ENCODE measurements at regions not wholly inside any gene's neighbourhood (a gene's known extent, or its start where the extent isn't known, plus 50 kb on each side); places are given as distances from the start of the nearest gene placed in this dataset.

DNA sequence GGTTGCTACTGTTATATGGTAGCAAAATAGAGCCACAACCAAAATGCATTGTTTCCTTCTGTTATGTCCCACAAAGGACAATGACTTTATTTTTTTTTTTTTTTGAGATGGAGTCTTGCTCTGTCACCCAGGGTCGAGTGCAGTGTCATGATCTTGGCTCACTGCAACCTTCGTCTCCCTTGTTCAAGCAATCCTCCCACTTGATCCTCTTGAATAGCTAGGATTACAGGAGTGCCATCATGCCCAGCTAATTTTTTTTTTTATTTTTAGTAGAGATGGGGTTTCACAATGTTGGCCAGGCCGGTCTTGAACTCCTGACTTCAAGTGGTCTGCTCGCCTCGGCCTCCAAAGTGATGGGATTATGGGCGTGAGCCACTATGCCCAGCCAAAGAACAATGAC lies 527.7 kb upstream of the SGCD start (continued):
- TF ChIP-seq, protein P1, sequence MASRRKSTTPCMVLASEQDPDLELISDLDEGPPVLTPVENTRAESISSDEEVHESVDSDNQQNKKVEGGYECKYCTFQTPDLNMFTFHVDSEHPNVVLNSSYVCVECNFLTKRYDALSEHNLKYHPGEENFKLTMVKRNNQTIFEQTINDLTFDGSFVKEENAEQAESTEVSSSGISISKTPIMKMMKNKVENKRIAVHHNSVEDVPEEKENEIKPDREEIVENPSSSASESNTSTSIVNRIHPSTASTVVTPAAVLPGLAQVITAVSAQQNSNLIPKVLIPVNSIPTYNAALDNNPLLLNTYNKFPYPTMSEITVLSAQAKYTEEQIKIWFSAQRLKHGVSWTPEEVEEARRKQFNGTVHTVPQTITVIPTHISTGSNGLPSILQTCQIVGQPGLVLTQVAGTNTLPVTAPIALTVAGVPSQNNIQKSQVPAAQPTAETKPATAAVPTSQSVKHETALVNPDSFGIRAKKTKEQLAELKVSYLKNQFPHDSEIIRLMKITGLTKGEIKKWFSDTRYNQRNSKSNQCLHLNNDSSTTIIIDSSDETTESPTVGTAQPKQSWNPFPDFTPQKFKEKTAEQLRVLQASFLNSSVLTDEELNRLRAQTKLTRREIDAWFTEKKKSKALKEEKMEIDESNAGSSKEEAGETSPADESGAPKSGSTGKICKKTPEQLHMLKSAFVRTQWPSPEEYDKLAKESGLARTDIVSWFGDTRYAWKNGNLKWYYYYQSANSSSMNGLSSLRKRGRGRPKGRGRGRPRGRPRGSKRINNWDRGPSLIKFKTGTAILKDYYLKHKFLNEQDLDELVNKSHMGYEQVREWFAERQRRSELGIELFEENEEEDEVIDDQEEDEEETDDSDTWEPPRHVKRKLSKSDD (conservative IDR thresholded peaks at IDR 0.05; ENCODE audit: low read length) = no peak
- TF ChIP-seq, protein P2, sequence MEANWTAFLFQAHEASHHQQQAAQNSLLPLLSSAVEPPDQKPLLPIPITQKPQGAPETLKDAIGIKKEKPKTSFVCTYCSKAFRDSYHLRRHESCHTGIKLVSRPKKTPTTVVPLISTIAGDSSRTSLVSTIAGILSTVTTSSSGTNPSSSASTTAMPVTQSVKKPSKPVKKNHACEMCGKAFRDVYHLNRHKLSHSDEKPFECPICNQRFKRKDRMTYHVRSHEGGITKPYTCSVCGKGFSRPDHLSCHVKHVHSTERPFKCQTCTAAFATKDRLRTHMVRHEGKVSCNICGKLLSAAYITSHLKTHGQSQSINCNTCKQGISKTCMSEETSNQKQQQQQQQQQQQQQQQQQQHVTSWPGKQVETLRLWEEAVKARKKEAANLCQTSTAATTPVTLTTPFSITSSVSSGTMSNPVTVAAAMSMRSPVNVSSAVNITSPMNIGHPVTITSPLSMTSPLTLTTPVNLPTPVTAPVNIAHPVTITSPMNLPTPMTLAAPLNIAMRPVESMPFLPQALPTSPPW (CRISPR knock-in tag; IDR thresholded peaks at IDR 0.05) = no peak
- no peak for TF ChIP-seq SP2 (IDR thresholded peaks at IDR 0.05; ENCODE audit: extremely low read depth, low read depth, low read length, poor library complexity, severe bottlenecking)
- TF ChIP-seq, protein P3, sequence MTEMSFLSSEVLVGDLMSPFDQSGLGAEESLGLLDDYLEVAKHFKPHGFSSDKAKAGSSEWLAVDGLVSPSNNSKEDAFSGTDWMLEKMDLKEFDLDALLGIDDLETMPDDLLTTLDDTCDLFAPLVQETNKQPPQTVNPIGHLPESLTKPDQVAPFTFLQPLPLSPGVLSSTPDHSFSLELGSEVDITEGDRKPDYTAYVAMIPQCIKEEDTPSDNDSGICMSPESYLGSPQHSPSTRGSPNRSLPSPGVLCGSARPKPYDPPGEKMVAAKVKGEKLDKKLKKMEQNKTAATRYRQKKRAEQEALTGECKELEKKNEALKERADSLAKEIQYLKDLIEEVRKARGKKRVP (CRISPR knock-in tag; IDR thresholded peaks at IDR 0.05) = no peak
- TF ChIP-seq TAF15 (IDR thresholded peaks at IDR 0.05; ENCODE audit: low read depth, low read length) = no peak
